ENCODE measurements at regions not wholly inside any gene's neighbourhood (a gene's known extent, or its start where the extent isn't known, plus 50 kb on each side); places are given as distances from the start of the nearest gene placed in this dataset.

- intact Hi-C loops (cut with DNase I): no loop called here
- ATAC-seq (no peak), DNase-seq (ENCODE audit: low spot score) (no peak)
Measured at GRCh38 chr7:79909176-79909575, 225.5 kb upstream of the GNAI1 start.

GRCh38 chr7:79897166-79897565, 237.5 kb upstream of the GNAI1 start:
- no peak for ATAC-seq
- intact Hi-C loops (cut with DNase I): no loop called here
- no peak for DNase-seq (ENCODE audit: low spot score)

GRCh38 chr7:79893991-79894390, 240.6 kb upstream of the GNAI1 start:
- intact Hi-C loops (cut with DNase I): no loop called here
- DNase-seq (ENCODE audit: low spot score) (no peak), ATAC-seq (no peak)

- intact Hi-C loops (cut with DNase I): no loop called here
- ATAC-seq (no peak), DNase-seq (ENCODE audit: low spot score) (no peak)
Measured at GRCh38 chr7:79882922-79883321, 251.7 kb upstream of the GNAI1 start.

- ATAC-seq: no peak
- intact Hi-C loops (cut with DNase I): no loop called here
- DNase-seq (ENCODE audit: low spot score): no peak
Measured at GRCh38 chr7:79880312-79880711, 254.3 kb upstream of the GNAI1 start.

GRCh38 chr7:79877874-79878465, 256.7 kb upstream of the GNAI1 start:
- no peak for ATAC-seq
- intact Hi-C loops (cut with DNase I): no loop called here
- no peak for DNase-seq (ENCODE audit: low spot score)

GRCh38 chr7:79876848-79877252, 257.8 kb upstream of the GNAI1 start:
- ATAC-seq (no peak), DNase-seq (ENCODE audit: low spot score) (no peak)
- intact Hi-C loops (cut with DNase I): no loop called here

GRCh38 chr7:79874797-79875196, 259.8 kb upstream of the GNAI1 start:
- DNase-seq (ENCODE audit: low spot score): no peak
- no peak for ATAC-seq
- intact Hi-C loops (cut with DNase I): no loop called here

GRCh38 chr7:79872176-79872575, 262.5 kb upstream of the GNAI1 start:
- intact Hi-C loops (cut with DNase I): no loop called here
- no peak for ATAC-seq

GRCh38 chr7:79868010-79868409, 266.6 kb upstream of the GNAI1 start:
- peak; percentile 42 for ATAC-seq
- intact Hi-C loops (cut with DNase I): no loop called here
- no peak for DNase-seq (ENCODE audit: low spot score)

More at GRCh38 chr7:79872176-79872575, 262.5 kb upstream of the GNAI1 start:
- DNase-seq (ENCODE audit: low spot score): no peak

GRCh38 chr7:79862447-79863210, 272.0 kb upstream of the GNAI1 start:
- ATAC-seq (no peak), DNase-seq (ENCODE audit: low spot score) (no peak)
- intact Hi-C loops (cut with DNase I): no loop called here

- DNase-seq (ENCODE audit: low spot score) (no peak), ATAC-seq (no peak)
- intact Hi-C loops (cut with DNase I): no loop called here
Measured at GRCh38 chr7:79855172-79855571, 279.5 kb upstream of the GNAI1 start.

- intact Hi-C loops (cut with DNase I): no loop called here
- DNase-seq (ENCODE audit: low spot score) (no peak), ATAC-seq (no peak)
Measured at GRCh38 chr7:79854621-79855020, 280.0 kb upstream of the GNAI1 start.

- ATAC-seq (no peak), DNase-seq (ENCODE audit: low spot score) (no peak)
- intact Hi-C loops (cut with DNase I): no loop called here
Measured at GRCh38 chr7:79837915-79838314, 296.7 kb upstream of the GNAI1 start.

GRCh38 chr7:79833616-79834015, 301.0 kb upstream of the GNAI1 start:
- no peak for DNase-seq (ENCODE audit: low spot score)
- intact Hi-C loops (cut with DNase I): no loop called here
- ATAC-seq: no peak

- ATAC-seq: no peak
- DNase-seq (ENCODE audit: low spot score): no peak
- intact Hi-C loops (cut with DNase I): no loop called here
Measured at GRCh38 chr7:79828866-79829265, 305.8 kb upstream of the GNAI1 start.

- ATAC-seq: no peak
- no peak for DNase-seq (ENCODE audit: low spot score)
- intact Hi-C loops (cut with DNase I): no loop called here
Measured at GRCh38 chr7:79823246-79823951, 311.2 kb upstream of the GNAI1 start.

GRCh38 chr7:79822620-79823240, 311.9 kb upstream of the GNAI1 start:
- intact Hi-C loops (cut with DNase I): no loop called here
- DNase-seq (ENCODE audit: low spot score) (no peak), ATAC-seq (no peak)

GRCh38 chr7:79820387-79820786, 314.2 kb upstream of the GNAI1 start:
- intact Hi-C loops (cut with DNase I): no loop called here
- DNase-seq (ENCODE audit: low spot score) (peak; percentile 69), ATAC-seq (peak; percentile 80)

GRCh38 chr7:79810916-79811315, 323.7 kb upstream of the GNAI1 start:
- intact Hi-C loops (cut with DNase I): no loop called here
- no peak for DNase-seq (ENCODE audit: low spot score)
- no peak for ATAC-seq
